D721Med (cell line): ENCODE measurements at regions not wholly inside any gene's neighbourhood (a gene's known extent, or its start where the extent isn't known, plus 50 kb on each side); places are given as distances from the start of the nearest gene placed in this dataset.

ENCODE experiments used
- DNase-seq: peaks from one replicate; pipeline ENCODE4 v3.0.0; 2011; ENCODE audit warnings: low spot score; ENCODE audit not compliant: insufficient read length
- FAIRE-seq: peaks from 2 replicates; lab custom pipeline; 2011; peaks lifted over from hg19 to GRCh38; lab: Jason Lieb, UNC
- TF ChIP-seq, protein P1 (sequence below): IDR thresholded peaks from 2 replicates; pipeline ENCODE4 v1.5.1; 2012; ENCODE audit warnings: mild to moderate bottlenecking, control low read depth; ENCODE audit not compliant: insufficient read depth; ENCODE audit errors: missing control alignments

DNA sequence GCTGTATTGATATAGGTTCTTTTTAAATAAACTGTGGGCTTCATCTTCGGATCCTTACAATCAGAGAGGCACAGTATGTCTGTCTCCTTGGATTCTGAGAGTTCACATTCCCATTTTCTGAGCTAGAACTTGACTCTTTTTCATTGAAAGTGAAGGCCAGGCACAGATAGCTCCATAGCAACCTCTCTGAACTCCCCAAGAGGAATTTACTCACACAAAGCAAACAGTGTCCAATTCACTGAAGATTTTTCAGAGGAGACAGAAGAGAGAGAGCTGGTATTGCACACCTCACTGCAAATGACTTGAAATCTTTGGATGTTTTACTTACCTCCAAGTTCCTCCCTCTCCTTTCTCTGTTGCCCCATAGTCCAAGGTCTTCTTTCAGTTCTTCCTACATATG is 130.9 kb upstream of the CASK start:
- FAIRE-seq (no peak), DNase-seq (no peak)
- TF ChIP-seq, protein P1, sequence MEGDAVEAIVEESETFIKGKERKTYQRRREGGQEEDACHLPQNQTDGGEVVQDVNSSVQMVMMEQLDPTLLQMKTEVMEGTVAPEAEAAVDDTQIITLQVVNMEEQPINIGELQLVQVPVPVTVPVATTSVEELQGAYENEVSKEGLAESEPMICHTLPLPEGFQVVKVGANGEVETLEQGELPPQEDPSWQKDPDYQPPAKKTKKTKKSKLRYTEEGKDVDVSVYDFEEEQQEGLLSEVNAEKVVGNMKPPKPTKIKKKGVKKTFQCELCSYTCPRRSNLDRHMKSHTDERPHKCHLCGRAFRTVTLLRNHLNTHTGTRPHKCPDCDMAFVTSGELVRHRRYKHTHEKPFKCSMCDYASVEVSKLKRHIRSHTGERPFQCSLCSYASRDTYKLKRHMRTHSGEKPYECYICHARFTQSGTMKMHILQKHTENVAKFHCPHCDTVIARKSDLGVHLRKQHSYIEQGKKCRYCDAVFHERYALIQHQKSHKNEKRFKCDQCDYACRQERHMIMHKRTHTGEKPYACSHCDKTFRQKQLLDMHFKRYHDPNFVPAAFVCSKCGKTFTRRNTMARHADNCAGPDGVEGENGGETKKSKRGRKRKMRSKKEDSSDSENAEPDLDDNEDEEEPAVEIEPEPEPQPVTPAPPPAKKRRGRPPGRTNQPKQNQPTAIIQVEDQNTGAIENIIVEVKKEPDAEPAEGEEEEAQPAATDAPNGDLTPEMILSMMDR, result no peak

DNA sequence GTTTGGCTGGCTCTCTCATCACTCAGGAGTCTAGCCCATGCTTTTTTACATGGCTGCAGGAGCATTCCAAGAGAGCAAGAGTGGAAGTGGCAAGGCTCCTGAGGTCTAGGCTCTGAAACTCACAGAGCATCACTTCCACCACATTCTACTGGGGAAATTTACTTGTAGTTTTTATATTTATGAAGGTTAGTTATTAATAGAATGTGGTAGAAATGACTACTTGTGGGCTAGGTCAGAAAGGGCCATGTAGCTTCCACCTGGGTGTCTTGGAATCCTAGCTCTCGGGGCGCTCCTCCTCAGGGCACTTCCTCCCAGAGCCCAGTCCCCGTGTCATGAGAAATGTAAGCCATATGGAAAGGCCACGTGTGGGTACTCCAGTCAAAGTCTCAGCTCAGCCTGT is 127.0 kb upstream of the CASK start:
- no peak for DNase-seq
- no peak for FAIRE-seq
- TF ChIP-seq, protein P1, result no peak

DNA sequence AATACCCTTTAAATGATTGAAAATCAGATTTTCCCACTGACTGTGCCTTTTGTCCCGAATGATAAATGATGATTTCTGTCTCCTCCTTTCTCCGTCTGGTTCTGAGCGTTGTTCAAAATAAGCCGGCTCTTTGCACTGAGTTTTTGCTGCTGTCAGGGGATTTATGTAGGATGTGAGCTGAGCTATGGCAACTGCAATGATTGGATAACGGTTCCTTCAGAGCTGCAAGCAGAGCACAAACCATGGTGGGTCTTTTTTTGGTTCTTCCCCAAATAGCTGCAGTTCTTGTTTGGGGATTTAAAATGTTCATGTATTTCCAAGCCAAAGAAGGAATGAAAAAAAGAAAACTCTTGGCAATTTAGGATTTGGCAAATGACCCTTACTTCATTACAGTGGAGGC is 124.5 kb upstream of the CASK start:
- TF ChIP-seq, protein P1, result no peak
- DNase-seq, result no peak
- no peak for FAIRE-seq

DNA sequence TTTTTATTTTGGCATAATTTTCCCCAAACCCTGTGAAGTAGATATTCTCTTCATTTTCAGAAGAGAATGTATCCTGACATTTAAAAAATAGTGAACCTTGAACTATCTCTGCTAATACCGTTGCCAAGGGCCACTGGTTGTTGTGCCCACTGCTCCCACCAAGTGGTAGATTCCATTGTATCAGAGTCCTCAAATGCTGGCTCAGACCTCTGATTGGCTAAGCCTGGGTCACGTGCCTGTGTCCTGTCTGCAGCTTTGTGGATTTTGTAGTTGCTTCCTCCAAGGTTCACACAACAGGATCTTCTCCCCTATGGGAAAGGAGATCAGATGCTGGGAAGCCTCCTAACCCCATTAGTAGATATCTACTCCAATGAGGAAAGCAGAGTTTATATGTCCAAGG is 104.8 kb upstream of the CASK start:
- DNase-seq, result no peak
- FAIRE-seq, result no peak

DNA sequence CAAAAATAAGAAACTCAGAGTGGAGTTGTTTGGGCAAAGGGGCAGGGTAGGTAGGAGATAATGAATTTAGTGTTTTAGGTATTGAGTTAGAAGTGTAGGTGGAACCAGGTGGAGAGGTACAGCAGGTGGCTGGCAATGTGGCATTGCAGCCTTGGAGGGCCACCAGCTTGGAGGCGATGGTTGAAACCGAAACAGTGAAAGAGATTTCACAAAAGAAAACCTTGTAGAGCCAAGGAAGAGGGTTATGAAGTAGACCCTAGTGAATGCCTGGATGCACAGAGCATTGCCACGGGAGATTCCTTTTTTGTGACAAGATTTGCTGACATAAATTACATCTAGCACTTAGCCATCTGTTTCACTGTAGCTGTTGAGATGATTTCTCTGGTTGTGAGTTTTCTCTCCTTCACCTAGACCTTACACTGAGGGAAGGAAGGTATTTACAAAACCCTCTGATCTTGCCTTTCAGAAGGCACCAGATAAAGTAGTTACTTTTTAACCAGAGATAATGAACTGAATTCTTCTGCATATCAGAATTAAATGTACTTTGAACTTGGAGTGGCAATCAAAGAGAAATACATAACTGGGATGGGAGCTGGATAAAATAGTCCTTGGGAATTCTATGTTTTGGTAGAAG is 104.1 kb upstream of the CASK start:
- DNase-seq (no peak), FAIRE-seq (peak; percentile 16)
- TF ChIP-seq, protein P1, result no peak

More for the DNA sequence above, 104.8 kb upstream of the CASK start:
- TF ChIP-seq, protein P1, result no peak

DNA sequence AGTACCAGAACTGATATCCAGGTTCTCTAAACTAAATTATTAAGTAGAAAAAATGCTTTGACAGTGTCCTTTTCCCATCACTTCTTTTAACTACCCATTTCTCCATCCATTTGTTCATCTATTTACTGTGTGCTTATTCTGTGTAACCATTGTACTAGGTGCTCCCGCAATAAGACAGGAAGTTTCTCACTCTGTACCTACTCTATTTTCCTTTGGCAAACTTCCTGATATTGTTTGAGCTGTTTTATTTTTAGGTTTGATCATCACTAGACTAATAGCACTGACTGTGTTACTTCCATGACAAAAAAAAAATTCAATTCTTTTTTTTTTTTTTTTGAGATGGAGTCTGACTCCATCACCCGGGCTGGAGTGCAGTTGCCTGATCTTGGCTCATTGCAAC is 102.5 kb upstream of the CASK start:
- FAIRE-seq, result no peak
- no peak for DNase-seq
- TF ChIP-seq, protein P1, result no peak

DNA sequence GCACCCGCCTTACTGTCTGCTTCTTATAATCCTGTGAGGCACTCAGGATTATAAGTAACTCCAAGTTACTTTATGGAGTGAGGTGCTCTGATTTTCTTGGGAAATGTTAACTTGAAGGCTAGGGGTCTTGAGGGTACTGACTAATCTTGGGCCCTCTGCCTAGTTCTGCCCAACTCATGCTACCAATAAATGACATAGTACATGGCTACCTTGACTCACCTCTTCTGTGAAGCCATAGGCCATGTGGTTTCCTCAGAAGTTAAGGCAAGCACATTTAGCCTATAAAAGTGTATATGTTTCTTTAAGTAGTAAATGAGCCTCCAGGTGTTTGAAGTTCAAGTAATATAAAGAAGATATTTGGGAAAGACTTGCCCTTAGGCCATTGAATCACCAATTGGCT is 99.8 kb upstream of the CASK start:
- TF ChIP-seq, protein P1, result no peak
- FAIRE-seq, result no peak
- DNase-seq, result no peak
